ENCODE measurements at regions not wholly inside any gene's neighbourhood (a gene's known extent, or its start where the extent isn't known, plus 50 kb on each side); places are given as distances from the start of the nearest gene placed in this dataset.

- TF ChIP-seq, protein P1, sequence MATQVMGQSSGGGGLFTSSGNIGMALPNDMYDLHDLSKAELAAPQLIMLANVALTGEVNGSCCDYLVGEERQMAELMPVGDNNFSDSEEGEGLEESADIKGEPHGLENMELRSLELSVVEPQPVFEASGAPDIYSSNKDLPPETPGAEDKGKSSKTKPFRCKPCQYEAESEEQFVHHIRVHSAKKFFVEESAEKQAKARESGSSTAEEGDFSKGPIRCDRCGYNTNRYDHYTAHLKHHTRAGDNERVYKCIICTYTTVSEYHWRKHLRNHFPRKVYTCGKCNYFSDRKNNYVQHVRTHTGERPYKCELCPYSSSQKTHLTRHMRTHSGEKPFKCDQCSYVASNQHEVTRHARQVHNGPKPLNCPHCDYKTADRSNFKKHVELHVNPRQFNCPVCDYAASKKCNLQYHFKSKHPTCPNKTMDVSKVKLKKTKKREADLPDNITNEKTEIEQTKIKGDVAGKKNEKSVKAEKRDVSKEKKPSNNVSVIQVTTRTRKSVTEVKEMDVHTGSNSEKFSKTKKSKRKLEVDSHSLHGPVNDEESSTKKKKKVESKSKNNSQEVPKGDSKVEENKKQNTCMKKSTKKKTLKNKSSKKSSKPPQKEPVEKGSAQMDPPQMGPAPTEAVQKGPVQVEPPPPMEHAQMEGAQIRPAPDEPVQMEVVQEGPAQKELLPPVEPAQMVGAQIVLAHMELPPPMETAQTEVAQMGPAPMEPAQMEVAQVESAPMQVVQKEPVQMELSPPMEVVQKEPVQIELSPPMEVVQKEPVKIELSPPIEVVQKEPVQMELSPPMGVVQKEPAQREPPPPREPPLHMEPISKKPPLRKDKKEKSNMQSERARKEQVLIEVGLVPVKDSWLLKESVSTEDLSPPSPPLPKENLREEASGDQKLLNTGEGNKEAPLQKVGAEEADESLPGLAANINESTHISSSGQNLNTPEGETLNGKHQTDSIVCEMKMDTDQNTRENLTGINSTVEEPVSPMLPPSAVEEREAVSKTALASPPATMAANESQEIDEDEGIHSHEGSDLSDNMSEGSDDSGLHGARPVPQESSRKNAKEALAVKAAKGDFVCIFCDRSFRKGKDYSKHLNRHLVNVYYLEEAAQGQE (IDR thresholded peaks at IDR 0.05; ENCODE audit: insufficient read depth in 1 of 2, low read depth in 2 of 2, low read length in 2 of 2) = no peak
- TF ChIP-seq POLR2AphosphoS5 (IDR thresholded peaks at IDR 0.05; ENCODE audit: low read depth, low read length) (no peak), TAF1 (IDR thresholded peaks at IDR 0.05; ENCODE audit: borderline replicate concordance, insufficient read depth, low read length) (no peak), SIN3A (IDR thresholded peaks at IDR 0.05; ENCODE audit: borderline replicate concordance, insufficient read depth, low read length) (no peak), FOXP2 (optimal IDR thresholded peaks at IDR 0.05; ENCODE audit: borderline replicate concordance, extremely low read depth, extremely low read length, insufficient read depth) (no peak)
These were observed 449.9 kb downstream of the CD109 start for GRCh38 chr6:74145931-74146330.

All from PFSK-1 (cell line).